Tibial nerve (tissue), 3 donors: ENCODE measurements at regions not wholly inside any gene's neighbourhood (a gene's known extent, or its start where the extent isn't known, plus 50 kb on each side); places are given as distances from the start of the nearest gene placed in this dataset.

Experiments
- CTCF ChIP-seq, 5 experiments: fragments of 200-600 bp in 3 of 5; fragments of 450-650 bp in 2 of 5; sonication (generic) in 3 of 5; IDR thresholded peaks; one replicate each; pipeline ENCODE4 v1.5.1; 2016 to 2019; ENCODE audit warnings: antibody characterized with exemption in 5 of 5, mild to moderate bottlenecking in 3 of 5, moderate library complexity in 2 of 5
- POLR2A ChIP-seq, 2 donors: fragments of 450-650 bp; IDR thresholded peaks; one replicate each; pipeline ENCODE4 v1.6.1; 2017; ENCODE audit warnings: antibody characterized with exemption in 2 of 2, mild to moderate bottlenecking in 2 of 2, moderate library complexity in 2 of 2

DNA sequence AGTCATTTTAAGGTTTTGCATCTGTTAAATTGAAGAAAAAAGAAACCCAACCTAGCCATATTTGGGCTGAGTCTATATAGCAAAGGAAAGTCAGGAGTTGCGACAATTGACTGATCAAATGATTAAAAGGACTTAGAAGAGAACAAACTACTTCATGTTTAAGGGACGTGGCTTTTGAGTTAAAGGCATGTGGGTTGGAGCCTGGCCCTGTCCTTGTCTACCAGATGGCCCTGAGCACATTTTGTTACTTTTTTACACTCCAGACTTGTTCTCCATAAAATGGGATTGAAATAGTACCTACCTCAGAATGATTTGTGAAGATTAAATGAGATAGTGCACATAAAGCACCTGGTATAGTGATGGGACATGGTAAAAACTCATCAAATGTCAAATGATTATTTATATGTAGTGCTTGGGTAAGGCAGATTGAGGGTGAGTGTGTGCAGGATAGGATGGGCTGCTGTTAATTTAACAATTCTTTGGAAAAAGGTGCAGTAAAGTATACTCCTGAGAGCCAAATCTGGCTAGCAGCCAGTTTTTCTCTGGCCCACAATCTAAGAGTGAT lies 168.3 kb downstream of the KIF20B start:
- TF ChIP-seq POLR2A (IDR thresholded peaks at IDR 0.05) = no peak
- no peak for TF ChIP-seq CTCF (IDR thresholded peaks at IDR 0.05)
